ENCODE measurements at regions not wholly inside any gene's neighbourhood (a gene's known extent, or its start where the extent isn't known, plus 50 kb on each side); places are given as distances from the start of the nearest gene placed in this dataset.

DNA sequence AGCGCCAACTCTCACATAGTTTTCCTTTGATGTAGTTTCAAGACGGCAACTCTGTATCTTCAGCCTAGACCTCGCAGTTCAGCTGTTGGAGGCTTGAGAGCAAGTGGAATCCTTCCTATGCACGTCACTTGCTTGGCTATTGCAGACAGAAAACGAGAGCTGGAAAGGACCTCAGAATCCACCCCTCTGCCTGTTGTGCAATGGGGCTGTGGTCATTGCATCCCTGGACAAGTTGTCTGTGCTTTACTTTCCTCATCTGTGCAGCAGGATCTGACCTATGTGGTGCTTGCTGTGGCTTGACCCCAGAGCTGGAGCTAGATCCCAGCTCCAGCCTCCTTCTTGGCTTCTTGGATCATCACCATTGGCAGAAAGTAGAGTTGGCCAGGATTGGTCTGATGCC lies 50.0 kb upstream of the IGSF21 start:
- TF ChIP-seq, protein P1, sequence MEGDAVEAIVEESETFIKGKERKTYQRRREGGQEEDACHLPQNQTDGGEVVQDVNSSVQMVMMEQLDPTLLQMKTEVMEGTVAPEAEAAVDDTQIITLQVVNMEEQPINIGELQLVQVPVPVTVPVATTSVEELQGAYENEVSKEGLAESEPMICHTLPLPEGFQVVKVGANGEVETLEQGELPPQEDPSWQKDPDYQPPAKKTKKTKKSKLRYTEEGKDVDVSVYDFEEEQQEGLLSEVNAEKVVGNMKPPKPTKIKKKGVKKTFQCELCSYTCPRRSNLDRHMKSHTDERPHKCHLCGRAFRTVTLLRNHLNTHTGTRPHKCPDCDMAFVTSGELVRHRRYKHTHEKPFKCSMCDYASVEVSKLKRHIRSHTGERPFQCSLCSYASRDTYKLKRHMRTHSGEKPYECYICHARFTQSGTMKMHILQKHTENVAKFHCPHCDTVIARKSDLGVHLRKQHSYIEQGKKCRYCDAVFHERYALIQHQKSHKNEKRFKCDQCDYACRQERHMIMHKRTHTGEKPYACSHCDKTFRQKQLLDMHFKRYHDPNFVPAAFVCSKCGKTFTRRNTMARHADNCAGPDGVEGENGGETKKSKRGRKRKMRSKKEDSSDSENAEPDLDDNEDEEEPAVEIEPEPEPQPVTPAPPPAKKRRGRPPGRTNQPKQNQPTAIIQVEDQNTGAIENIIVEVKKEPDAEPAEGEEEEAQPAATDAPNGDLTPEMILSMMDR (IDR thresholded peaks at IDR 0.05): no peak
- H3K9me3 ChIP-seq (ENCODE audit: control insufficient read depth, low read length): no peaks in the 10 kb centered on the region
- H3K36me3 ChIP-seq (ENCODE audit: control insufficient read depth, insufficient read depth, low read length): no peaks in the 10 kb centered on the region
- no peak overlapping the region for H3K4me3 ChIP-seq (ENCODE audit: low read depth, low read length)
- H3K4me1 ChIP-seq: no peaks in the 10 kb centered on the region
- H3K27ac ChIP-seq: no peak overlapping the region
- H3K9ac ChIP-seq: no peak overlapping the region
- H3K27me3 ChIP-seq (ENCODE audit: control insufficient read depth, insufficient read depth, low read length): no peaks in the 10 kb centered on the region
- H2AFZ ChIP-seq: no peak overlapping the region
- no peak overlapping the region for H3K4me2 ChIP-seq (ENCODE audit: low read length)
- no peaks in the 10 kb centered on the region for H3K79me2 ChIP-seq

Measured in parathyroid adenoma (tissue), 2 donors.